ENCODE measurements at regions not wholly inside any gene's neighbourhood (a gene's known extent, or its start where the extent isn't known, plus 50 kb on each side); places are given as distances from the start of the nearest gene placed in this dataset.

- BruUV-seq (replicated peaks) = no TSS peak
- H3K4me1 Mint-ChIP-seq (ENCODE audit: low read depth, unreplicated experiment) = peaks cover 9% of the 10 kb centered on the region
- H3K27ac Mint-ChIP-seq (ENCODE audit: unreplicated experiment) = no peak overlapping the region
- no peaks in the 10 kb centered on the region for H3K36me3 Mint-ChIP-seq (ENCODE audit: insufficient read depth, unreplicated experiment)
- intact Hi-C loops (cut with micrococcal nuclease; ENCODE audit: unreplicated experiment) = loop anchor here (5.0 kb wide), 1 partner anchor 561 kb away; no protein-coding TSS in a partner anchor
- no peak for TF ChIP-seq CTCF (IDR thresholded peaks at IDR 0.05; ENCODE audit: unreplicated experiment)
- no peaks in the 10 kb centered on the region for H3K27me3 Mint-ChIP-seq (ENCODE audit: unreplicated experiment)
- no peaks in the 10 kb centered on the region for H3K9me3 Mint-ChIP-seq (ENCODE audit: low read depth, unreplicated experiment)
- CTCF ChIA-PET = no interaction called here
- no peak overlapping the region for H3K4me3 Mint-ChIP-seq (ENCODE audit: low read depth, unreplicated experiment)
- no peak for DNase-seq
Measured at GRCh38 chr5:98206566-98206965, 566.9 kb upstream of the RGMB start.

- CTCF ChIA-PET = no interaction called here
- Mint-ChIP-seq H3K4me3 (ENCODE audit: low read depth, unreplicated experiment) (no peak overlapping the region), H3K9me3 (ENCODE audit: low read depth, unreplicated experiment) (no peaks in the 10 kb centered on the region), H3K4me1 (ENCODE audit: low read depth, unreplicated experiment) (peaks cover 4% of the 10 kb centered on the region), H3K27ac (ENCODE audit: unreplicated experiment) (no peak overlapping the region), H3K36me3 (ENCODE audit: insufficient read depth, unreplicated experiment) (no peaks in the 10 kb centered on the region), H3K27me3 (ENCODE audit: unreplicated experiment) (no peaks in the 10 kb centered on the region)
- DNase-seq = no peak
- no TSS peak for BruUV-seq (replicated peaks)
- intact Hi-C loops (cut with micrococcal nuclease; ENCODE audit: unreplicated experiment) = loop anchor here (5.0 kb wide), 1 partner anchor 558 kb away; no protein-coding TSS in a partner anchor
- no peak for TF ChIP-seq CTCF (IDR thresholded peaks at IDR 0.05; ENCODE audit: unreplicated experiment)
Measured at GRCh38 chr5:98209418-98209817, 564.0 kb upstream of the RGMB start.

- Mint-ChIP-seq H3K4me3 (ENCODE audit: low read depth, unreplicated experiment) (no peak overlapping the region), H3K36me3 (ENCODE audit: insufficient read depth, unreplicated experiment) (no peaks in the 10 kb centered on the region), H3K9me3 (ENCODE audit: low read depth, unreplicated experiment) (no peaks in the 10 kb centered on the region), H3K27me3 (ENCODE audit: unreplicated experiment) (no peaks in the 10 kb centered on the region), H3K27ac (ENCODE audit: unreplicated experiment) (no peak overlapping the region), H3K4me1 (ENCODE audit: low read depth, unreplicated experiment) (no peaks in the 10 kb centered on the region)
- no peak for TF ChIP-seq CTCF (IDR thresholded peaks at IDR 0.05; ENCODE audit: unreplicated experiment)
- CTCF ChIA-PET = no interaction called here
- intact Hi-C loops (cut with micrococcal nuclease; ENCODE audit: unreplicated experiment) = loop anchor here (5.0 kb wide), 1 partner anchor 558 kb away; the partner anchor contains the start of gene RGMB
- no peak for DNase-seq
- BruUV-seq (replicated peaks) = no TSS peak
Measured at GRCh38 chr5:98214240-98215051, 559.0 kb upstream of the RGMB start.

GRCh38 chr5:98217138-98217537 lies 556.3 kb upstream of the RGMB start:
- H3K27ac Mint-ChIP-seq (ENCODE audit: unreplicated experiment) = no peak overlapping the region
- intact Hi-C loops (cut with micrococcal nuclease; ENCODE audit: unreplicated experiment) = loop anchor here (5.0 kb wide), 1 partner anchor 555 kb away; the partner anchor contains the start of gene RGMB
- no peak overlapping the region for H3K4me3 Mint-ChIP-seq (ENCODE audit: low read depth, unreplicated experiment)
- no peak for TF ChIP-seq CTCF (IDR thresholded peaks at IDR 0.05; ENCODE audit: unreplicated experiment)
- CTCF ChIA-PET = no interaction called here
- H3K36me3 Mint-ChIP-seq (ENCODE audit: insufficient read depth, unreplicated experiment) = no peaks in the 10 kb centered on the region
- BruUV-seq (replicated peaks) = no TSS peak
- H3K27me3 Mint-ChIP-seq (ENCODE audit: unreplicated experiment) = no peaks in the 10 kb centered on the region
- H3K4me1 Mint-ChIP-seq (ENCODE audit: low read depth, unreplicated experiment) = no peaks in the 10 kb centered on the region
- DNase-seq = no peak
- no peaks in the 10 kb centered on the region for H3K9me3 Mint-ChIP-seq (ENCODE audit: low read depth, unreplicated experiment)
